ENCODE measurements at regions not wholly inside any gene's neighbourhood (a gene's known extent, or its start where the extent isn't known, plus 50 kb on each side); places are given as distances from the start of the nearest gene placed in this dataset.

DNA sequence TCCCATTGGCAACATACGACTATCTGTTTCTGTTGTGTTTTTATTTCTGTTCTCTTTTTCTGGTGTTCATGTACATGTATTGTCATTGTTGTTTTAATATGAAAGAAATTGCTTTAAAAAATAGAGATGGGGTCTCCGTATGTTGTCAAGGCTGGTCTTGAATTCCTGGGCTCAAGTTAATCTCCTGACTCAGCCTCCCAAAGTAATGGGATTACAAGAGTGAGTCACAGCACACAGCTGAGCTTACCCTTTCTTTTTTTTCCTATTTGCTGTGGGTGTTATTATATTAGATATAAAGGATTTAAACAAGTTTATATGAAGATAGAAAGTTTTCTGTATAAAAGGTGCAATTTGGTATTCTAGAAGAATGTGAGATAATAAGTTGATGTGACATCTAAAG is 554.6 kb downstream of the DSC3 start:
- FAIRE-seq (no peak), ATAC-seq (no peak), DNase-seq (ENCODE audit: low read depth, low spot score) (no peak)
- BruUV-seq (replicated peaks): no TSS peak
- Histone ChIP-seq H3K27ac (ENCODE audit: control insufficient read depth, insufficient read depth) (no peak overlapping the region), H2AFZ (ENCODE audit: control insufficient read depth, low read depth, low read length) (no peak overlapping the region), H3K4me1 (ENCODE audit: control insufficient read depth, insufficient read depth, low read length) (no peaks in the 10 kb centered on the region), H3K36me3 (ENCODE audit: control insufficient read depth in 2 of 2, insufficient read depth in 2 of 2, low read length in 1 of 2) (no peaks in the 10 kb centered on the region), H3K27me3 (replicated peaks in 1 of 2; ENCODE audit: control insufficient read depth in 2 of 2, insufficient read depth in 2 of 2, low read length in 1 of 2) (no peaks in the 10 kb centered on the region), H3K79me2 (ENCODE audit: control insufficient read depth, insufficient read depth, low read length) (no peaks in the 10 kb centered on the region), H4K20me1 (ENCODE audit: control insufficient read depth, insufficient read depth) (no peaks in the 10 kb centered on the region), H3K4me3 (no peak overlapping the region), H3K4me2 (ENCODE audit: control insufficient read depth, insufficient read depth) (no peak overlapping the region), H3K9me3 (replicated peaks; ENCODE audit: control insufficient read depth, insufficient read depth, low read length) (no peaks in the 10 kb centered on the region), H3K9ac (ENCODE audit: control insufficient read depth, insufficient read depth, low read length) (no peak overlapping the region)
- ChIA-PET POLR2A (interaction anchor here (1.3 kb wide), 1 partner anchor 22 kb away, joined by 3 read pairs; no protein-coding TSS in a partner anchor), RAD21 (ENCODE audit: unreplicated experiment) (interaction anchor here (1.1 kb wide), 1 partner anchor 11 kb away, joined by 6 read pairs; no protein-coding TSS in a partner anchor), CTCF (interaction anchor here (1.0 kb wide), 1 partner anchor 11 kb away, joined by 3 read pairs; no protein-coding TSS in a partner anchor), SMC1A (ENCODE audit: uncharacterized antibody, unreplicated experiment) (interaction anchor here (0.8 to 1.6 kb wide), 8 partner anchors 9 to 63 kb away, joined by 3 to 8 read pairs (median 4); no protein-coding TSS in a partner anchor)
- WGBS (ENCODE audit: insufficient coverage, insufficient replicate concordance, low lambda C conversion rate, missing lambda C conversion rate): 0% methylated on average over 2 of the region's 2 CpGs
- in situ Hi-C loops (cut with MboI) (no loop called here), intact Hi-C loops (cut with micrococcal nuclease; ENCODE audit: unreplicated experiment) (no loop called here)
- TF ChIP-seq, protein P1, sequence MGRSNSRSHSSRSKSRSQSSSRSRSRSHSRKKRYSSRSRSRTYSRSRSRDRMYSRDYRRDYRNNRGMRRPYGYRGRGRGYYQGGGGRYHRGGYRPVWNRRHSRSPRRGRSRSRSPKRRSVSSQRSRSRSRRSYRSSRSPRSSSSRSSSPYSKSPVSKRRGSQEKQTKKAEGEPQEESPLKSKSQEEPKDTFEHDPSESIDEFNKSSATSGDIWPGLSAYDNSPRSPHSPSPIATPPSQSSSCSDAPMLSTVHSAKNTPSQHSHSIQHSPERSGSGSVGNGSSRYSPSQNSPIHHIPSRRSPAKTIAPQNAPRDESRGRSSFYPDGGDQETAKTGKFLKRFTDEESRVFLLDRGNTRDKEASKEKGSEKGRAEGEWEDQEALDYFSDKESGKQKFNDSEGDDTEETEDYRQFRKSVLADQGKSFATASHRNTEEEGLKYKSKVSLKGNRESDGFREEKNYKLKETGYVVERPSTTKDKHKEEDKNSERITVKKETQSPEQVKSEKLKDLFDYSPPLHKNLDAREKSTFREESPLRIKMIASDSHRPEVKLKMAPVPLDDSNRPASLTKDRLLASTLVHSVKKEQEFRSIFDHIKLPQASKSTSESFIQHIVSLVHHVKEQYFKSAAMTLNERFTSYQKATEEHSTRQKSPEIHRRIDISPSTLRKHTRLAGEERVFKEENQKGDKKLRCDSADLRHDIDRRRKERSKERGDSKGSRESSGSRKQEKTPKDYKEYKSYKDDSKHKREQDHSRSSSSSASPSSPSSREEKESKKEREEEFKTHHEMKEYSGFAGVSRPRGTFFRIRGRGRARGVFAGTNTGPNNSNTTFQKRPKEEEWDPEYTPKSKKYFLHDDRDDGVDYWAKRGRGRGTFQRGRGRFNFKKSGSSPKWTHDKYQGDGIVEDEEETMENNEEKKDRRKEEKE (IDR thresholded peaks at IDR 0.05): no peak
- no peak for TF ChIP-seq FOS (IDR thresholded peaks at IDR 0.05; ENCODE audit: borderline replicate concordance, extremely low read depth, insufficient read length)
- TF ChIP-seq, protein P2, sequence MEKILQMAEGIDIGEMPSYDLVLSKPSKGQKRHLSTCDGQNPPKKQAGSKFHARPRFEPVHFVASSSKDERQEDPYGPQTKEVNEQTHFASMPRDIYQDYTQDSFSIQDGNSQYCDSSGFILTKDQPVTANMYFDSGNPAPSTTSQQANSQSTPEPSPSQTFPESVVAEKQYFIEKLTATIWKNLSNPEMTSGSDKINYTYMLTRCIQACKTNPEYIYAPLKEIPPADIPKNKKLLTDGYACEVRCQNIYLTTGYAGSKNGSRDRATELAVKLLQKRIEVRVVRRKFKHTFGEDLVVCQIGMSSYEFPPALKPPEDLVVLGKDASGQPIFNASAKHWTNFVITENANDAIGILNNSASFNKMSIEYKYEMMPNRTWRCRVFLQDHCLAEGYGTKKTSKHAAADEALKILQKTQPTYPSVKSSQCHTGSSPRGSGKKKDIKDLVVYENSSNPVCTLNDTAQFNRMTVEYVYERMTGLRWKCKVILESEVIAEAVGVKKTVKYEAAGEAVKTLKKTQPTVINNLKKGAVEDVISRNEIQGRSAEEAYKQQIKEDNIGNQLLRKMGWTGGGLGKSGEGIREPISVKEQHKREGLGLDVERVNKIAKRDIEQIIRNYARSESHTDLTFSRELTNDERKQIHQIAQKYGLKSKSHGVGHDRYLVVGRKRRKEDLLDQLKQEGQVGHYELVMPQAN (conservative IDR thresholded peaks at IDR 0.05): no peak
- no peak for TF ChIP-seq ZNF24 (IDR thresholded peaks at IDR 0.05)
- TF ChIP-seq ESRRA (IDR thresholded peaks at IDR 0.05; ENCODE audit: low read length): no peak
- TF ChIP-seq MEF2A (IDR thresholded peaks at IDR 0.05; ENCODE audit: insufficient read depth, low read depth, low read length): no peak
- TF ChIP-seq TBL1XR1 (IDR thresholded peaks at IDR 0.05; ENCODE audit: low read depth, low read length): no peak
- TF ChIP-seq SIN3A (IDR thresholded peaks at IDR 0.05; ENCODE audit: low read depth, low read length): no peak
- TF ChIP-seq CHD1 (IDR thresholded peaks at IDR 0.05; ENCODE audit: low read depth, low read length): no peak
- TF ChIP-seq TAF1 (IDR thresholded peaks at IDR 0.05; ENCODE audit: borderline replicate concordance, low read depth, low read length): no peak
- TF ChIP-seq BHLHE40 (IDR thresholded peaks at IDR 0.05; ENCODE audit: borderline replicate concordance in 1 of 2, low read depth in 2 of 2, low read length in 1 of 2): no peak
- TF ChIP-seq, protein P3, sequence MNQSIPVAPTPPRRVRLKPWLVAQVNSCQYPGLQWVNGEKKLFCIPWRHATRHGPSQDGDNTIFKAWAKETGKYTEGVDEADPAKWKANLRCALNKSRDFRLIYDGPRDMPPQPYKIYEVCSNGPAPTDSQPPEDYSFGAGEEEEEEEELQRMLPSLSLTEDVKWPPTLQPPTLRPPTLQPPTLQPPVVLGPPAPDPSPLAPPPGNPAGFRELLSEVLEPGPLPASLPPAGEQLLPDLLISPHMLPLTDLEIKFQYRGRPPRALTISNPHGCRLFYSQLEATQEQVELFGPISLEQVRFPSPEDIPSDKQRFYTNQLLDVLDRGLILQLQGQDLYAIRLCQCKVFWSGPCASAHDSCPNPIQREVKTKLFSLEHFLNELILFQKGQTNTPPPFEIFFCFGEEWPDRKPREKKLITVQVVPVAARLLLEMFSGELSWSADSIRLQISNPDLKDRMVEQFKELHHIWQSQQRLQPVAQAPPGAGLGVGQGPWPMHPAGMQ (IDR thresholded peaks at IDR 0.05; ENCODE audit: borderline replicate concordance): no peak
- TF ChIP-seq, protein P4, sequence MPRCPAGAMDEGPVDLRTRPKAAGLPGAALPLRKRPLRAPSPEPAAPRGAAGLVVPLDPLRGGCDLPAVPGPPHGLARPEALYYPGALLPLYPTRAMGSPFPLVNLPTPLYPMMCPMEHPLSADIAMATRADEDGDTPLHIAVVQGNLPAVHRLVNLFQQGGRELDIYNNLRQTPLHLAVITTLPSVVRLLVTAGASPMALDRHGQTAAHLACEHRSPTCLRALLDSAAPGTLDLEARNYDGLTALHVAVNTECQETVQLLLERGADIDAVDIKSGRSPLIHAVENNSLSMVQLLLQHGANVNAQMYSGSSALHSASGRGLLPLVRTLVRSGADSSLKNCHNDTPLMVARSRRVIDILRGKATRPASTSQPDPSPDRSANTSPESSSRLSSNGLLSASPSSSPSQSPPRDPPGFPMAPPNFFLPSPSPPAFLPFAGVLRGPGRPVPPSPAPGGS (IDR thresholded peaks at IDR 0.05; ENCODE audit: borderline replicate concordance, insufficient read depth, low read depth, low read length, poor library complexity, severe bottlenecking): no peak
- TF ChIP-seq, protein P5, sequence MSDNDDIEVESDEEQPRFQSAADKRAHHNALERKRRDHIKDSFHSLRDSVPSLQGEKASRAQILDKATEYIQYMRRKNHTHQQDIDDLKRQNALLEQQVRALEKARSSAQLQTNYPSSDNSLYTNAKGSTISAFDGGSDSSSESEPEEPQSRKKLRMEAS (IDR thresholded peaks at IDR 0.05; ENCODE audit: low read depth, low read length): no peak
- TF ChIP-seq, protein P6, sequence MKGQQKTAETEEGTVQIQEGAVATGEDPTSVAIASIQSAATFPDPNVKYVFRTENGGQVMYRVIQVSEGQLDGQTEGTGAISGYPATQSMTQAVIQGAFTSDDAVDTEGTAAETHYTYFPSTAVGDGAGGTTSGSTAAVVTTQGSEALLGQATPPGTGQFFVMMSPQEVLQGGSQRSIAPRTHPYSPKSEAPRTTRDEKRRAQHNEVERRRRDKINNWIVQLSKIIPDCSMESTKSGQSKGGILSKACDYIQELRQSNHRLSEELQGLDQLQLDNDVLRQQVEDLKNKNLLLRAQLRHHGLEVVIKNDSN (IDR thresholded peaks at IDR 0.05; ENCODE audit: borderline replicate concordance, extremely low read length, insufficient read depth, low read depth, low read length): no peak
